Heart left ventricle (tissue), 16 donors: ENCODE measurements at regions not wholly inside any gene's neighbourhood (a gene's known extent, or its start where the extent isn't known, plus 50 kb on each side); places are given as distances from the start of the nearest gene placed in this dataset.

ENCODE experiments used
- ATAC-seq, 4 donors: fragments of 200-7000 bp; cut with Tn5 transposase; one replicate each; pipeline ENCODE4 v1.9.1; 2020 to 2022; ENCODE audit warnings: moderate library complexity in 4 of 4, mild to moderate bottlenecking in 3 of 4, moderate number of reproducible peaks in 1 of 4
- DNase-seq, 5 donors: peaks; one replicate each; pipeline ENCODE4 v3.0.0-alpha.2; 2020
- H3K27ac ChIP-seq, 12 donors: fragments of 200-600 bp; sonication (generic) in 4 of 12; one replicate each; pipeline versions ENCODE4 v1.5.0 to v1.8.0; 2016 to 2022; ENCODE audit warnings: mild to moderate bottlenecking in 2 of 12
- H3K27me3 ChIP-seq, 9 donors: fragments of 200-600 bp; sonication (generic) in 2 of 9; one replicate each; pipeline versions ENCODE4 v1.5.1 to v1.8.0; 2016 to 2022; ENCODE audit warnings: mild to moderate bottlenecking in 3 of 9
- H3K36me3 ChIP-seq, 9 donors: fragments of 200-600 bp; sonication (generic) in 2 of 9; one replicate each; pipeline versions ENCODE4 v1.5.0 to v1.8.0; 2018 to 2022; ENCODE audit warnings: mild to moderate bottlenecking in 2 of 9
- H3K4me1 ChIP-seq, 12 donors: fragments of 200-600 bp; sonication (generic) in 4 of 12; one replicate each; pipeline versions ENCODE4 v1.5.0 to v1.8.0; 2016 to 2022; ENCODE audit warnings: mild to moderate bottlenecking in 3 of 12
- H3K4me3 ChIP-seq, 12 donors: fragments of 200-600 bp; sonication (generic) in 4 of 12; one replicate each; pipeline versions ENCODE4 v1.5.0 to v1.8.0; 2017 to 2022; ENCODE audit warnings: mild to moderate bottlenecking in 9 of 12, moderate library complexity in 4 of 12
- H3K9me3 ChIP-seq, 12 donors: fragments of 200-600 bp; sonication (generic) in 4 of 12; one replicate each; pipeline versions ENCODE4 v1.5.0 to v1.8.0; 2016 to 2022; ENCODE audit warnings: mild to moderate bottlenecking in 1 of 12
- POLR2A ChIP-seq, 2 donors: fragments of 450-650 bp; IDR thresholded peaks; one replicate each; pipeline ENCODE4 v1.6.1; 2017; ENCODE audit warnings: antibody characterized with exemption in 2 of 2, mild to moderate bottlenecking in 2 of 2, moderate library complexity in 2 of 2
- WGBS, 4 donors: extraction: QIAGEN DNeasy Blood & Tissue Kit in 2 of 4; methylation state at CpG; one replicate each; pipeline versions ENCODE4 v1.1.5 to v1.1.7; 2013 to 2018; 5-methylcytosine and 5-hydroxymethylcytosine counted together
- intact Hi-C, 10 donors: fragments of 100-400 bp; cut with DNase I; formaldehyde crosslinking; loops; one replicate each; pipeline versions ENCODE4 v1.11.1 to v1.14.2; 2022
- TF ChIP-seq, protein P1 (sequence below), 12 donors: fragments of 200-600 bp; sonication (generic) in 4 of 12; IDR thresholded peaks; one replicate each; pipeline versions ENCODE4 v1.5.0 to v1.8.0; 2018 to 2022; ENCODE audit warnings: antibody characterized with exemption in 12 of 12, mild to moderate bottlenecking in 5 of 12
- donor health status: ischemic (EF 13 %, LVEDD 7.1; RV severe dilation, severe dysfunction).
- donor health status: healthy with polysubstance abuse.
- donor health status: DM: no; HTN: yes; CAD: no.
- donor health status: DM: no; HTN: no; CAD: no.
- donor health status: ischemic (EF 25% LVEDD 6.9; RV normal size, moderate dysfunction).
- donor health status: ischemic (EF 25% LVEDD 5.7; RV mildly dilated, moderate dysfunction).
- donor health status: healthy.
- donor health status: DM: yes; HTN: yes; CAD: no.
- donor health status: ischemic (EF 35%, LVEDD 5.7; RV mildly dilated, moderate dysfunction).
- donor health status: nonischemic (EF 11% LVEDD 7.7; RV severe dilation, severe dysfunction).
- donor health status: DM: yes; HTN: yes; CAD: no.
- donor health status: PGD.
- donor health status: ischemic (EF 29% LVEDD 5.4; RV normal size, mild dysfunction).
- donor health status: nonischemic (EF 23%, LVEDD 6.1; RV moderate dilation, normal function).

GRCh38 chr14:97446087-97446486 lies 648.9 kb downstream of the VRK1 start:
- H3K4me1 ChIP-seq: no peaks in the 10 kb centered on the region
- no peaks in the 10 kb centered on the region for H3K9me3 ChIP-seq
- H3K27ac ChIP-seq: no peak overlapping the region
- H3K36me3 ChIP-seq: no peaks in the 10 kb centered on the region
- no peak overlapping the region for H3K4me3 ChIP-seq
- intact Hi-C loops: no loop called here
- H3K27me3 ChIP-seq: no peaks in the 10 kb centered on the region
- no peak for TF ChIP-seq POLR2A (IDR thresholded peaks at IDR 0.05)
- TF ChIP-seq, protein P1, sequence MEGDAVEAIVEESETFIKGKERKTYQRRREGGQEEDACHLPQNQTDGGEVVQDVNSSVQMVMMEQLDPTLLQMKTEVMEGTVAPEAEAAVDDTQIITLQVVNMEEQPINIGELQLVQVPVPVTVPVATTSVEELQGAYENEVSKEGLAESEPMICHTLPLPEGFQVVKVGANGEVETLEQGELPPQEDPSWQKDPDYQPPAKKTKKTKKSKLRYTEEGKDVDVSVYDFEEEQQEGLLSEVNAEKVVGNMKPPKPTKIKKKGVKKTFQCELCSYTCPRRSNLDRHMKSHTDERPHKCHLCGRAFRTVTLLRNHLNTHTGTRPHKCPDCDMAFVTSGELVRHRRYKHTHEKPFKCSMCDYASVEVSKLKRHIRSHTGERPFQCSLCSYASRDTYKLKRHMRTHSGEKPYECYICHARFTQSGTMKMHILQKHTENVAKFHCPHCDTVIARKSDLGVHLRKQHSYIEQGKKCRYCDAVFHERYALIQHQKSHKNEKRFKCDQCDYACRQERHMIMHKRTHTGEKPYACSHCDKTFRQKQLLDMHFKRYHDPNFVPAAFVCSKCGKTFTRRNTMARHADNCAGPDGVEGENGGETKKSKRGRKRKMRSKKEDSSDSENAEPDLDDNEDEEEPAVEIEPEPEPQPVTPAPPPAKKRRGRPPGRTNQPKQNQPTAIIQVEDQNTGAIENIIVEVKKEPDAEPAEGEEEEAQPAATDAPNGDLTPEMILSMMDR (IDR thresholded peaks at IDR 0.05): no peak
- 75 to 78% (median 76%) methylated on average over 4 of the region's 4 CpGs for WGBS, 4 donors
- DNase-seq (no peak), ATAC-seq (no peak)

GRCh38 chr14:97452314-97452713 lies 655.1 kb downstream of the VRK1 start:
- no peaks in the 10 kb centered on the region for H3K36me3 ChIP-seq
- no peak for DNase-seq

GRCh38 chr14:97453991-97454390 lies 656.8 kb downstream of the VRK1 start:
- H3K4me1 ChIP-seq: peaks cover 0 to 6% (median 0%) of the 10 kb centered on the region in 12 donors
- no peak for TF ChIP-seq POLR2A (IDR thresholded peaks at IDR 0.05)
- TF ChIP-seq, protein P1 (IDR thresholded peaks at IDR 0.05): no peak
- DNase-seq: no peak
- intact Hi-C loops: no loop called here
- H3K36me3 ChIP-seq: no peaks in the 10 kb centered on the region
- no peaks in the 10 kb centered on the region for H3K9me3 ChIP-seq
- WGBS, 4 donors: 68 to 77% (median 75%) methylated on average over 2 of the region's 2 CpGs
- no peak overlapping the region for H3K27ac ChIP-seq
- H3K27me3 ChIP-seq: peaks cover 0 to 24% (median 11%) of the 10 kb centered on the region in 9 donors
- no peak overlapping the region for H3K4me3 ChIP-seq
- no peak for ATAC-seq

More at GRCh38 chr14:97452314-97452713, 655.1 kb downstream of the VRK1 start:
- H3K27ac ChIP-seq: no peak overlapping the region
- H3K9me3 ChIP-seq: no peaks in the 10 kb centered on the region
- intact Hi-C loops: no loop called here
- no peak overlapping the region for H3K4me3 ChIP-seq
- no peaks in the 10 kb centered on the region for H3K4me1 ChIP-seq
- ATAC-seq: no peak
- peaks cover 0 to 18% (median 0%) of the 10 kb centered on the region in 9 donors for H3K27me3 ChIP-seq
- TF ChIP-seq POLR2A (IDR thresholded peaks at IDR 0.05): no peak
- TF ChIP-seq, protein P1 (IDR thresholded peaks at IDR 0.05): no peak

GRCh38 chr14:97456462-97456861 lies 659.3 kb downstream of the VRK1 start:
- Histone ChIP-seq H3K4me3 (no peak overlapping the region), H3K27me3 (peaks cover 0 to 34% (median 11%) of the 10 kb centered on the region in 9 donors), H3K9me3 (peaks cover 0 to 3% (median 0%) of the 10 kb centered on the region in 12 donors), H3K27ac (peak overlapping the region in 1 of 12 donors; percentile 42), H3K36me3 (no peaks in the 10 kb centered on the region), H3K4me1 (peaks cover 0 to 6% (median 0%) of the 10 kb centered on the region in 12 donors)
- no peak for ATAC-seq
- DNase-seq: no peak
- intact Hi-C loops: no loop called here
- TF ChIP-seq, protein P1 (IDR thresholded peaks at IDR 0.05): no peak
- no peak for TF ChIP-seq POLR2A (IDR thresholded peaks at IDR 0.05)
- 52 to 67% (median 58%) methylated on average over 8 to 9 of the region's 9 CpGs for WGBS, 4 donors
